Vagina (tissue), 2 donors: ENCODE measurements at regions not wholly inside any gene's neighbourhood (a gene's known extent, or its start where the extent isn't known, plus 50 kb on each side); places are given as distances from the start of the nearest gene placed in this dataset.

Experiments used
- CTCF ChIP-seq, 3 experiments: fragments of 450-650 bp in 2 of 3; fragments of 200-600 bp in 1 of 3; sonication (generic) in 1 of 3; IDR thresholded peaks; one replicate each; pipeline ENCODE4 v1.5.1; 2017 to 2019; ENCODE audit warnings: antibody characterized with exemption in 3 of 3, mild to moderate bottlenecking in 2 of 3, moderate library complexity in 2 of 3
- POLR2A ChIP-seq, 2 donors: fragments of 450-650 bp; IDR thresholded peaks; one replicate each; pipeline ENCODE4 v1.6.1; 2017; ENCODE audit warnings: antibody characterized with exemption in 2 of 2, mild to moderate bottlenecking in 2 of 2, moderate library complexity in 2 of 2

GRCh38 chr7:93779115-93779514 lies 111.4 kb downstream of the TFPI2 start:
- TF ChIP-seq CTCF (IDR thresholded peaks at IDR 0.05) (no peak), POLR2A (IDR thresholded peaks at IDR 0.05) (no peak)
